Muscle of leg (tissue), 3 donors: ENCODE measurements at regions not wholly inside any gene's neighbourhood (a gene's known extent, or its start where the extent isn't known, plus 50 kb on each side); places are given as distances from the start of the nearest gene placed in this dataset.

Experiments
- DNase-seq: peaks from one replicate; pipeline ENCODE4 v3.0.0; 2013
- H3K27ac ChIP-seq: one replicate; pipeline ENCODE4 v1.5.1; 2013; ENCODE audit warnings: mild to moderate bottlenecking, low read length, control low read depth
- H3K27me3 ChIP-seq: one replicate; pipeline ENCODE4 v1.6.1; 2013; ENCODE audit warnings: low read length; ENCODE audit not compliant: control insufficient read depth, insufficient read depth
- H3K36me3 ChIP-seq: one replicate; pipeline ENCODE4 v1.6.1; 2013; ENCODE audit warnings: low read length; ENCODE audit not compliant: control insufficient read depth, insufficient read depth
- H3K4me1 ChIP-seq: one replicate; pipeline ENCODE4 v1.6.1; 2013; ENCODE audit warnings: low read length; ENCODE audit not compliant: control insufficient read depth, insufficient read depth
- H3K4me3 ChIP-seq: one replicate; pipeline ENCODE4 v1.5.1; 2013; ENCODE audit warnings: low read length, control low read depth
- H3K9me3 ChIP-seq: replicated peaks from 2 replicates; pipeline ENCODE4 v1.6.1; 2013; ENCODE audit warnings: low read depth, low read length; ENCODE audit not compliant: control insufficient read depth
- WGBS: methylation state at CpG from one replicate; pipeline ENCODE4 v1.1.5; 2013; ENCODE audit warnings: missing lambda C conversion rate; ENCODE audit not compliant: insufficient coverage; 5-methylcytosine and 5-hydroxymethylcytosine counted together

- Histone ChIP-seq H3K27me3 (no peaks in the 10 kb centered on the region), H3K27ac (no peak overlapping the region), H3K36me3 (no peaks in the 10 kb centered on the region), H3K4me3 (no peak overlapping the region), H3K4me1 (peaks cover 5% of the 10 kb centered on the region), H3K9me3 (no peaks in the 10 kb centered on the region)
- WGBS = 81% methylated on average over 4 of the region's 10 CpGs
- DNase-seq = no peak
Measured at GRCh38 chr15:31508656-31509055, 182.0 kb downstream of the KLF13 start.

- H3K27me3 ChIP-seq = no peaks in the 10 kb centered on the region
- no CpG with 5 or more reads among the region's 11 CpGs for WGBS
- no peak overlapping the region for H3K4me3 ChIP-seq
- no peaks in the 10 kb centered on the region for H3K36me3 ChIP-seq
- no peak overlapping the region for H3K27ac ChIP-seq
- peak; percentile 58 for DNase-seq
- H3K9me3 ChIP-seq = no peaks in the 10 kb centered on the region
- H3K4me1 ChIP-seq = peaks cover 5% of the 10 kb centered on the region
Measured at GRCh38 chr15:31510057-31510456, 183.4 kb downstream of the KLF13 start.

- no peaks in the 10 kb centered on the region for H3K9me3 ChIP-seq
- H3K4me1 ChIP-seq = peaks cover 5% of the 10 kb centered on the region
- no peak overlapping the region for H3K4me3 ChIP-seq
- no peaks in the 10 kb centered on the region for H3K27me3 ChIP-seq
- H3K27ac ChIP-seq = no peak overlapping the region
- no peak for DNase-seq
- WGBS = no CpG with 5 or more reads among the region's 7 CpGs
- no peaks in the 10 kb centered on the region for H3K36me3 ChIP-seq
Measured at GRCh38 chr15:31511707-31512310, 185.2 kb downstream of the KLF13 start.

GRCh38 chr15:31513178-31513577, 186.5 kb downstream of the KLF13 start:
- Histone ChIP-seq H3K27ac (no peak overlapping the region), H3K4me1 (peaks cover 5% of the 10 kb centered on the region), H3K27me3 (no peaks in the 10 kb centered on the region), H3K9me3 (no peaks in the 10 kb centered on the region), H3K4me3 (no peak overlapping the region), H3K36me3 (no peaks in the 10 kb centered on the region)
- WGBS = 96% methylated on average over 5 of the region's 7 CpGs
- no peak for DNase-seq

GRCh38 chr15:31516440-31516839, 189.8 kb downstream of the KLF13 start:
- Histone ChIP-seq H3K9me3 (no peaks in the 10 kb centered on the region), H3K36me3 (no peaks in the 10 kb centered on the region), H3K27ac (no peak overlapping the region), H3K4me3 (no peak overlapping the region), H3K27me3 (peaks cover 2% of the 10 kb centered on the region), H3K4me1 (no peaks in the 10 kb centered on the region)
- DNase-seq = no peak
- 71% methylated on average over 1 of the region's 1 CpG for WGBS

GRCh38 chr15:31516874-31517273, 190.2 kb downstream of the KLF13 start:
- H3K36me3 ChIP-seq = no peaks in the 10 kb centered on the region
- DNase-seq = no peak
- no peak overlapping the region for H3K27ac ChIP-seq
- no peaks in the 10 kb centered on the region for H3K4me1 ChIP-seq
- peaks cover 2% of the 10 kb centered on the region for H3K27me3 ChIP-seq
- H3K4me3 ChIP-seq = no peak overlapping the region
- H3K9me3 ChIP-seq = no peaks in the 10 kb centered on the region
- 94% methylated on average over 3 of the region's 4 CpGs for WGBS

- no peak overlapping the region for H3K27ac ChIP-seq
- no peak for DNase-seq
- H3K4me3 ChIP-seq = no peak overlapping the region
- H3K4me1 ChIP-seq = no peaks in the 10 kb centered on the region
- H3K36me3 ChIP-seq = no peaks in the 10 kb centered on the region
- 93% methylated on average over 4 of the region's 5 CpGs for WGBS
- H3K9me3 ChIP-seq = no peaks in the 10 kb centered on the region
- peaks cover 2% of the 10 kb centered on the region for H3K27me3 ChIP-seq
Measured at GRCh38 chr15:31517711-31518110, 191.1 kb downstream of the KLF13 start.

- H3K36me3 ChIP-seq = no peaks in the 10 kb centered on the region
- H3K27ac ChIP-seq = no peak overlapping the region
- H3K27me3 ChIP-seq = peaks cover 2% of the 10 kb centered on the region
- no peaks in the 10 kb centered on the region for H3K4me1 ChIP-seq
- DNase-seq = no peak
- no peaks in the 10 kb centered on the region for H3K9me3 ChIP-seq
- no peak overlapping the region for H3K4me3 ChIP-seq
- WGBS = 69% methylated on average over 3 of the region's 4 CpGs
Measured at GRCh38 chr15:31522028-31522427, 195.4 kb downstream of the KLF13 start.

GRCh38 chr15:31523027-31523654, 196.5 kb downstream of the KLF13 start:
- no peak overlapping the region for H3K4me3 ChIP-seq
- DNase-seq = no peak
- no peaks in the 10 kb centered on the region for H3K36me3 ChIP-seq
- peaks cover 2% of the 10 kb centered on the region for H3K27me3 ChIP-seq
- no peak overlapping the region for H3K27ac ChIP-seq
- no peaks in the 10 kb centered on the region for H3K9me3 ChIP-seq
- H3K4me1 ChIP-seq = no peaks in the 10 kb centered on the region
- 83% methylated on average over 7 of the region's 10 CpGs for whole genome bisulfite sequencing

- no peaks in the 10 kb centered on the region for H3K4me1 ChIP-seq
- H3K4me3 ChIP-seq = no peak overlapping the region
- 77% methylated on average over 3 of the region's 5 CpGs for WGBS
- H3K27ac ChIP-seq = no peak overlapping the region
- peaks cover 2% of the 10 kb centered on the region for H3K27me3 ChIP-seq
- H3K36me3 ChIP-seq = no peaks in the 10 kb centered on the region
- H3K9me3 ChIP-seq = no peaks in the 10 kb centered on the region
- DNase-seq = no peak
Measured at GRCh38 chr15:31523655-31524049, 197.0 kb downstream of the KLF13 start.
